GM12878 (cell line): ENCODE measurements at regions not wholly inside any gene's neighbourhood (a gene's known extent, or its start where the extent isn't known, plus 50 kb on each side); places are given as distances from the start of the nearest gene placed in this dataset.

Experiments used
- KAT2A ChIP-seq: conservative IDR thresholded peaks from 2 replicates; pipeline ENCODE4 v1.6.1; 2011; ENCODE audit warnings: low read depth, low read length; ENCODE audit not compliant: control insufficient read depth
- TBL1XR1 ChIP-seq: IDR thresholded peaks from 2 replicates; pipeline ENCODE4 v1.6.1; 2012; ENCODE audit warnings: low read depth, low read length, improper control_type of control experiment
- TF ChIP-seq, protein P1 (sequence below), 3 experiments: IDR thresholded peaks in 2 of 3; conservative IDR thresholded peaks in 1 of 3; 2 replicates each; pipeline ENCODE4 v1.5.1; 2011; ENCODE audit warnings: low read depth in 3 of 3, low read length in 3 of 3, mild to moderate bottlenecking in 3 of 3, control low read depth in 2 of 3, moderate library complexity in 2 of 3, inconsistent platforms in 1 of 3, mixed read lengths in 1 of 3; ENCODE audit not compliant: control insufficient read depth in 2 of 3, insufficient read depth in 1 of 3; ENCODE audit errors: extremely low read depth in 1 of 3

- TF ChIP-seq, protein P1, sequence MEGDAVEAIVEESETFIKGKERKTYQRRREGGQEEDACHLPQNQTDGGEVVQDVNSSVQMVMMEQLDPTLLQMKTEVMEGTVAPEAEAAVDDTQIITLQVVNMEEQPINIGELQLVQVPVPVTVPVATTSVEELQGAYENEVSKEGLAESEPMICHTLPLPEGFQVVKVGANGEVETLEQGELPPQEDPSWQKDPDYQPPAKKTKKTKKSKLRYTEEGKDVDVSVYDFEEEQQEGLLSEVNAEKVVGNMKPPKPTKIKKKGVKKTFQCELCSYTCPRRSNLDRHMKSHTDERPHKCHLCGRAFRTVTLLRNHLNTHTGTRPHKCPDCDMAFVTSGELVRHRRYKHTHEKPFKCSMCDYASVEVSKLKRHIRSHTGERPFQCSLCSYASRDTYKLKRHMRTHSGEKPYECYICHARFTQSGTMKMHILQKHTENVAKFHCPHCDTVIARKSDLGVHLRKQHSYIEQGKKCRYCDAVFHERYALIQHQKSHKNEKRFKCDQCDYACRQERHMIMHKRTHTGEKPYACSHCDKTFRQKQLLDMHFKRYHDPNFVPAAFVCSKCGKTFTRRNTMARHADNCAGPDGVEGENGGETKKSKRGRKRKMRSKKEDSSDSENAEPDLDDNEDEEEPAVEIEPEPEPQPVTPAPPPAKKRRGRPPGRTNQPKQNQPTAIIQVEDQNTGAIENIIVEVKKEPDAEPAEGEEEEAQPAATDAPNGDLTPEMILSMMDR (IDR thresholded peaks at IDR 0.05 in 2 of 3, conservative IDR thresholded peaks at IDR 0.05 in 1 of 3; ENCODE audit: control insufficient read depth in 2 of 3, extremely low read depth in 1 of 3, insufficient read depth in 1 of 3, low read depth in 3 of 3, low read length in 3 of 3), result peak in 2 of 3 experiments; percentile 6 to 8; a peak in 1 of 6 replicates
- TF ChIP-seq KAT2A, result no peak
- TF ChIP-seq TBL1XR1, result no peak
Observed at GRCh38 chr4:170198747-170199146, 109.0 kb upstream of the AADAT start.
